WTC11 (cell line): ENCODE measurements at regions not wholly inside any gene's neighbourhood (a gene's known extent, or its start where the extent isn't known, plus 50 kb on each side); places are given as distances from the start of the nearest gene placed in this dataset.

Source experiments
- ATAC-seq: fragments of 200-7000 bp; cut with Tn5 transposase; 2 replicates; pipeline ENCODE4 v1.10.0; 2021; ENCODE audit warnings: mild to moderate bottlenecking, moderate library complexity
- CTCF ChIA-PET: fragments of 300-600 bp; sonication (Branson Sonifier 250); formaldehyde crosslinking; loops from one replicate; lab custom pipeline; 2021; ENCODE audit warnings: antibody characterized with exemption; lab: Charles Lee
- POLR2A ChIA-PET: fragments of 350-600 bp; sonication (Branson Sonifier 250); formaldehyde crosslinking; loops from one replicate; lab custom pipeline; 2021; ENCODE audit warnings: antibody characterized with exemption; lab: Charles Lee
- DNase-seq: peaks from one replicate; pipeline ENCODE4 v3.0.0; 2021; ENCODE audit warnings: low spot score
- H3K27ac Mint-ChIP-seq: 2 replicates; pipeline ENCODE4 v1.8.0; 2021; ENCODE audit warnings: mixed read lengths
- H3K27me3 Mint-ChIP-seq: 2 replicates; pipeline ENCODE4 v1.8.0; 2021; ENCODE audit warnings: low read depth, mild to moderate bottlenecking, moderate library complexity, mixed read lengths
- H3K36me3 Mint-ChIP-seq: 2 replicates; pipeline ENCODE4 v1.8.0; 2021; ENCODE audit warnings: mixed read lengths
- H3K4me1 Mint-ChIP-seq: 2 replicates; pipeline ENCODE4 v1.8.0; 2022; ENCODE audit warnings: mixed read lengths
- H3K4me3 Mint-ChIP-seq: 2 replicates; pipeline ENCODE4 v1.8.0; 2021; ENCODE audit warnings: mild to moderate bottlenecking, moderate library complexity, mixed read lengths
- H3K9me3 Mint-ChIP-seq: 2 replicates; pipeline ENCODE4 v1.8.0; 2021; ENCODE audit warnings: mixed read lengths
- EMX1 ChIP-seq: fragments of 250-450 bp; sonication (Bioruptor Pico); IDR thresholded peaks from 2 replicates; pipeline ENCODE4 v1.8.0; 2021; ENCODE audit warnings: mild to moderate bottlenecking
- ESRRA ChIP-seq: sonication (generic); formaldehyde crosslinking; IDR thresholded peaks from 2 replicates; pipeline ENCODE4 v1.8.1; 2022; ENCODE audit warnings: mild to moderate bottlenecking, missing genetic modification reagents, borderline replicate concordance
- ETV6 ChIP-seq: sonication (generic); formaldehyde crosslinking; IDR thresholded peaks from 2 replicates; pipeline ENCODE4 v1.8.1; 2022; ENCODE audit warnings: mild to moderate bottlenecking, missing genetic modification reagents
- FOXK1 ChIP-seq: sonication (generic); formaldehyde crosslinking; IDR thresholded peaks from 2 replicates; pipeline ENCODE4 v1.8.0; 2022; ENCODE audit warnings: mild to moderate bottlenecking, moderate library complexity, missing genetic modification reagents
- GABPB1 ChIP-seq: sonication (generic); formaldehyde crosslinking; IDR thresholded peaks from 2 replicates; pipeline ENCODE4 v1.8.1; 2023; ENCODE audit warnings: mild to moderate bottlenecking, missing genetic modification reagents
- IRF2 ChIP-seq: sonication (generic); formaldehyde crosslinking; IDR thresholded peaks from 2 replicates; pipeline ENCODE4 v1.8.0; 2022; ENCODE audit warnings: low read depth, missing genetic modification reagents, borderline replicate concordance
- JAZF1 ChIP-seq: fragments of 250-450 bp; sonication (Bioruptor Pico); IDR thresholded peaks from 2 replicates; pipeline ENCODE4 v1.9.0; 2021; ENCODE audit warnings: moderate library complexity, mild to moderate bottlenecking, inconsistent platforms
- JUN ChIP-seq: sonication (generic); formaldehyde crosslinking; IDR thresholded peaks from 2 replicates; pipeline ENCODE4 v1.8.0; 2023; ENCODE audit warnings: mild to moderate bottlenecking, missing genetic modification reagents
- KAT7 ChIP-seq: sonication (generic); formaldehyde crosslinking; IDR thresholded peaks from 2 replicates; pipeline ENCODE4 v1.8.1; 2023; ENCODE audit warnings: missing genetic modification reagents, mild to moderate bottlenecking, borderline replicate concordance
- MYBL2 ChIP-seq: sonication (generic); formaldehyde crosslinking; IDR thresholded peaks from 2 replicates; pipeline ENCODE4 v1.8.1; 2023; ENCODE audit warnings: mild to moderate bottlenecking, moderate library complexity, missing genetic modification reagents
- SOX15 ChIP-seq: fragments of 250-450 bp; sonication (Bioruptor Pico); IDR thresholded peaks from 2 replicates; pipeline ENCODE4 v1.9.0; 2021; ENCODE audit warnings: mild to moderate bottlenecking
- TEAD1 ChIP-seq: sonication (generic); formaldehyde crosslinking; IDR thresholded peaks from 2 replicates; pipeline ENCODE4 v1.8.0; 2022; ENCODE audit warnings: mild to moderate bottlenecking, missing genetic modification reagents
- USF2 ChIP-seq: sonication (generic); formaldehyde crosslinking; IDR thresholded peaks from 2 replicates; pipeline ENCODE4 v1.8.1; 2023; ENCODE audit warnings: mild to moderate bottlenecking, missing genetic modification reagents, moderate library complexity
- ZNF138 ChIP-seq: sonication (generic); formaldehyde crosslinking; conservative IDR thresholded peaks from 2 replicates; pipeline ENCODE4 v1.8.1; 2022; ENCODE audit warnings: mild to moderate bottlenecking, moderate library complexity, missing genetic modification reagents
- ZNF317 ChIP-seq: sonication (generic); formaldehyde crosslinking; IDR thresholded peaks from 2 replicates; pipeline ENCODE4 v1.8.1; 2023; ENCODE audit warnings: low read depth, mild to moderate bottlenecking, moderate library complexity, missing genetic modification reagents, borderline replicate concordance
- TF ChIP-seq, protein P1 (sequence below): sonication (generic); formaldehyde crosslinking; IDR thresholded peaks from 2 replicates; pipeline ENCODE4 v1.8.0; 2022; ENCODE audit warnings: mild to moderate bottlenecking, missing genetic modification reagents
- TF ChIP-seq, protein P2 (sequence below): sonication (generic); formaldehyde crosslinking; IDR thresholded peaks from 2 replicates; pipeline ENCODE4 v1.8.0; 2022; ENCODE audit warnings: missing genetic modification reagents
- TF ChIP-seq, protein P3 (sequence below): sonication (generic); formaldehyde crosslinking; IDR thresholded peaks from 2 replicates; pipeline ENCODE4 v1.8.1; 2023; ENCODE audit warnings: mild to moderate bottlenecking, missing genetic modification reagents, borderline replicate concordance
- TF ChIP-seq, protein P4 (sequence below): sonication (generic); formaldehyde crosslinking; IDR thresholded peaks from 2 replicates; pipeline ENCODE4 v1.8.0; 2022; ENCODE audit warnings: mild to moderate bottlenecking, missing genetic modification reagents
- TF ChIP-seq, protein P5 (sequence below): sonication (generic); formaldehyde crosslinking; IDR thresholded peaks from 2 replicates; pipeline ENCODE4 v1.8.1; 2022; ENCODE audit warnings: low read depth, missing genetic modification reagents, borderline replicate concordance

- Mint-ChIP-seq H3K4me3 (no peak overlapping the region), H3K36me3 (peaks cover 8% of the 10 kb centered on the region), H3K9me3 (peaks cover 16% of the 10 kb centered on the region), H3K4me1 (no peaks in the 10 kb centered on the region), H3K27me3 (no peaks in the 10 kb centered on the region), H3K27ac (no peak overlapping the region)
- ChIA-PET CTCF (no interaction called here), POLR2A (no interaction called here)
- TF ChIP-seq ZNF317 (CRISPR knock-in tag) = no peak
- no peak for TF ChIP-seq JUN (CRISPR knock-in tag)
- no peak for TF ChIP-seq JAZF1 (CRISPR knock-in tag)
- TF ChIP-seq, protein P1, sequence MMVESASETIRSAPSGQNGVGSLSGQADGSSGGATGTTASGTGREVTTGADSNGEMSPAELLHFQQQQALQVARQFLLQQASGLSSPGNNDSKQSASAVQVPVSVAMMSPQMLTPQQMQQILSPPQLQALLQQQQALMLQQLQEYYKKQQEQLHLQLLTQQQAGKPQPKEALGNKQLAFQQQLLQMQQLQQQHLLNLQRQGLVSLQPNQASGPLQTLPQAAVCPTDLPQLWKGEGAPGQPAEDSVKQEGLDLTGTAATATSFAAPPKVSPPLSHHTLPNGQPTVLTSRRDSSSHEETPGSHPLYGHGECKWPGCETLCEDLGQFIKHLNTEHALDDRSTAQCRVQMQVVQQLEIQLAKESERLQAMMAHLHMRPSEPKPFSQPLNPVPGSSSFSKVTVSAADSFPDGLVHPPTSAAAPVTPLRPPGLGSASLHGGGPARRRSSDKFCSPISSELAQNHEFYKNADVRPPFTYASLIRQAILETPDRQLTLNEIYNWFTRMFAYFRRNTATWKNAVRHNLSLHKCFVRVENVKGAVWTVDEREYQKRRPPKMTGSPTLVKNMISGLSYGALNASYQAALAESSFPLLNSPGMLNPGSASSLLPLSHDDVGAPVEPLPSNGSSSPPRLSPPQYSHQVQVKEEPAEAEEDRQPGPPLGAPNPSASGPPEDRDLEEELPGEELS (CRISPR knock-in tag) = no peak
- TF ChIP-seq MYBL2 (CRISPR knock-in tag) = no peak
- TF ChIP-seq, protein P2, sequence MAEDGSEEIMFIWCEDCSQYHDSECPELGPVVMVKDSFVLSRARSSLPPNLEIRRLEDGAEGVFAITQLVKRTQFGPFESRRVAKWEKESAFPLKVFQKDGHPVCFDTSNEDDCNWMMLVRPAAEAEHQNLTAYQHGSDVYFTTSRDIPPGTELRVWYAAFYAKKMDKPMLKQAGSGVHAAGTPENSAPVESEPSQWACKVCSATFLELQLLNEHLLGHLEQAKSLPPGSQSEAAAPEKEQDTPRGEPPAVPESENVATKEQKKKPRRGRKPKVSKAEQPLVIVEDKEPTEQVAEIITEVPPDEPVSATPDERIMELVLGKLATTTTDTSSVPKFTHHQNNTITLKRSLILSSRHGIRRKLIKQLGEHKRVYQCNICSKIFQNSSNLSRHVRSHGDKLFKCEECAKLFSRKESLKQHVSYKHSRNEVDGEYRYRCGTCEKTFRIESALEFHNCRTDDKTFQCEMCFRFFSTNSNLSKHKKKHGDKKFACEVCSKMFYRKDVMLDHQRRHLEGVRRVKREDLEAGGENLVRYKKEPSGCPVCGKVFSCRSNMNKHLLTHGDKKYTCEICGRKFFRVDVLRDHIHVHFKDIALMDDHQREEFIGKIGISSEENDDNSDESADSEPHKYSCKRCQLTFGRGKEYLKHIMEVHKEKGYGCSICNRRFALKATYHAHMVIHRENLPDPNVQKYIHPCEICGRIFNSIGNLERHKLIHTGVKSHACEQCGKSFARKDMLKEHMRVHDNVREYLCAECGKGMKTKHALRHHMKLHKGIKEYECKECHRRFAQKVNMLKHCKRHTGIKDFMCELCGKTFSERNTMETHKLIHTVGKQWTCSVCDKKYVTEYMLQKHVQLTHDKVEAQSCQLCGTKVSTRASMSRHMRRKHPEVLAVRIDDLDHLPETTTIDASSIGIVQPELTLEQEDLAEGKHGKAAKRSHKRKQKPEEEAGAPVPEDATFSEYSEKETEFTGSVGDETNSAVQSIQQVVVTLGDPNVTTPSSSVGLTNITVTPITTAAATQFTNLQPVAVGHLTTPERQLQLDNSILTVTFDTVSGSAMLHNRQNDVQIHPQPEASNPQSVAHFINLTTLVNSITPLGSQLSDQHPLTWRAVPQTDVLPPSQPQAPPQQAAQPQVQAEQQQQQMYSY (CRISPR knock-in tag) = no peak
- no peak for TF ChIP-seq ETV6
- TF ChIP-seq, protein P3, sequence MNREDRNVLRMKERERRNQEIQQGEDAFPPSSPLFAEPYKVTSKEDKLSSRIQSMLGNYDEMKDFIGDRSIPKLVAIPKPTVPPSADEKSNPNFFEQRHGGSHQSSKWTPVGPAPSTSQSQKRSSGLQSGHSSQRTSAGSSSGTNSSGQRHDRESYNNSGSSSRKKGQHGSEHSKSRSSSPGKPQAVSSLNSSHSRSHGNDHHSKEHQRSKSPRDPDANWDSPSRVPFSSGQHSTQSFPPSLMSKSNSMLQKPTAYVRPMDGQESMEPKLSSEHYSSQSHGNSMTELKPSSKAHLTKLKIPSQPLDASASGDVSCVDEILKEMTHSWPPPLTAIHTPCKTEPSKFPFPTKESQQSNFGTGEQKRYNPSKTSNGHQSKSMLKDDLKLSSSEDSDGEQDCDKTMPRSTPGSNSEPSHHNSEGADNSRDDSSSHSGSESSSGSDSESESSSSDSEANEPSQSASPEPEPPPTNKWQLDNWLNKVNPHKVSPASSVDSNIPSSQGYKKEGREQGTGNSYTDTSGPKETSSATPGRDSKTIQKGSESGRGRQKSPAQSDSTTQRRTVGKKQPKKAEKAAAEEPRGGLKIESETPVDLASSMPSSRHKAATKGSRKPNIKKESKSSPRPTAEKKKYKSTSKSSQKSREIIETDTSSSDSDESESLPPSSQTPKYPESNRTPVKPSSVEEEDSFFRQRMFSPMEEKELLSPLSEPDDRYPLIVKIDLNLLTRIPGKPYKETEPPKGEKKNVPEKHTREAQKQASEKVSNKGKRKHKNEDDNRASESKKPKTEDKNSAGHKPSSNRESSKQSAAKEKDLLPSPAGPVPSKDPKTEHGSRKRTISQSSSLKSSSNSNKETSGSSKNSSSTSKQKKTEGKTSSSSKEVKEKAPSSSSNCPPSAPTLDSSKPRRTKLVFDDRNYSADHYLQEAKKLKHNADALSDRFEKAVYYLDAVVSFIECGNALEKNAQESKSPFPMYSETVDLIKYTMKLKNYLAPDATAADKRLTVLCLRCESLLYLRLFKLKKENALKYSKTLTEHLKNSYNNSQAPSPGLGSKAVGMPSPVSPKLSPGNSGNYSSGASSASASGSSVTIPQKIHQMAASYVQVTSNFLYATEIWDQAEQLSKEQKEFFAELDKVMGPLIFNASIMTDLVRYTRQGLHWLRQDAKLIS = no peak
- TF ChIP-seq EMX1 (CRISPR knock-in tag) = no peak
- TF ChIP-seq, all 79 proteins: peak for 0
- ATAC-seq = no peak
- no peak for DNase-seq
Measured at GRCh38 chrX:39459952-39460351, 637.8 kb downstream of the BCOR start.

GRCh38 chrX:39460499-39460898, 637.3 kb downstream of the BCOR start:
- Mint-ChIP-seq H3K4me3 (no peak overlapping the region), H3K27ac (no peak overlapping the region), H3K9me3 (peaks cover 16% of the 10 kb centered on the region), H3K27me3 (no peaks in the 10 kb centered on the region), H3K4me1 (no peaks in the 10 kb centered on the region), H3K36me3 (peaks cover 8% of the 10 kb centered on the region)
- no peak for ATAC-seq
- ChIA-PET CTCF (no interaction called here), POLR2A (no interaction called here)
- no peak for TF ChIP-seq USF2 (CRISPR knock-in tag)
- no peak for TF ChIP-seq ZNF317 (CRISPR knock-in tag)
- TF ChIP-seq JAZF1 (CRISPR knock-in tag) = no peak
- no peak for DNase-seq

DNA sequence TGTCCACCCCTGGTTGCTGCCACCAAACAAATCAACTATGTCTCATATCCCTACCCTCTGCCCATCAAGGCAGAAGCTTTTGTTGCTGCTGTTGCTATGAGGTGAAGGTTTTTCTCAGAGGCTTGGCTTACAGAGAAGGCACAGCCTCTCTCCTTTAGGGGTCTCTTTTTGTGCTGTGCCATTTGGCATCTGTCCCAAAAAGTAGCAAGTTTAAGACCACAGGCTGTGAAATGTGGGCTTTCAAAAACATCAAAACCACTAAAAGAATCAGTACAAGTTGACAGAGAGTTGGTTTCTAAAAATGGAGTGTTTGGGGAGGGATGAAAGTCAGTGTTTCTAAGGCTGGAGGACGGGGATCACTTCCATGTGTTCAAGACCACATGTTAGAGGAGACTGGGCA, 634.9 kb downstream of the BCOR start:
- Mint-ChIP-seq H3K27ac (no peak overlapping the region), H3K9me3 (peaks cover under 1% of the 10 kb centered on the region; the same call in 1 of the 2 replicates), H3K36me3 (no peaks in the 10 kb centered on the region), H3K4me1 (no peaks in the 10 kb centered on the region), H3K4me3 (no peak overlapping the region), H3K27me3 (no peaks in the 10 kb centered on the region)
- ChIA-PET CTCF (interaction anchor here (1.2 kb wide), 1 partner anchor 15 kb away, joined by 5 read pairs; no protein-coding TSS in a partner anchor), POLR2A (no interaction called here)
- ATAC-seq (no peak), DNase-seq (no peak)
- TF ChIP-seq JAZF1 (CRISPR knock-in tag) (no peak), IRF2 (no peak), TEAD1 (CRISPR knock-in tag) (no peak), SOX15 (CRISPR knock-in tag) (no peak), GABPB1 (no peak), FOXK1 (no peak), KAT7 (CRISPR knock-in tag) (no peak), ESRRA (CRISPR knock-in tag) (no peak), ZNF138 (CRISPR knock-in tag) (no peak)
- TF ChIP-seq, protein P4, sequence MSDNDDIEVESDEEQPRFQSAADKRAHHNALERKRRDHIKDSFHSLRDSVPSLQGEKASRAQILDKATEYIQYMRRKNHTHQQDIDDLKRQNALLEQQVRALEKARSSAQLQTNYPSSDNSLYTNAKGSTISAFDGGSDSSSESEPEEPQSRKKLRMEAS (CRISPR knock-in tag) = no peak
- TF ChIP-seq, protein P5, sequence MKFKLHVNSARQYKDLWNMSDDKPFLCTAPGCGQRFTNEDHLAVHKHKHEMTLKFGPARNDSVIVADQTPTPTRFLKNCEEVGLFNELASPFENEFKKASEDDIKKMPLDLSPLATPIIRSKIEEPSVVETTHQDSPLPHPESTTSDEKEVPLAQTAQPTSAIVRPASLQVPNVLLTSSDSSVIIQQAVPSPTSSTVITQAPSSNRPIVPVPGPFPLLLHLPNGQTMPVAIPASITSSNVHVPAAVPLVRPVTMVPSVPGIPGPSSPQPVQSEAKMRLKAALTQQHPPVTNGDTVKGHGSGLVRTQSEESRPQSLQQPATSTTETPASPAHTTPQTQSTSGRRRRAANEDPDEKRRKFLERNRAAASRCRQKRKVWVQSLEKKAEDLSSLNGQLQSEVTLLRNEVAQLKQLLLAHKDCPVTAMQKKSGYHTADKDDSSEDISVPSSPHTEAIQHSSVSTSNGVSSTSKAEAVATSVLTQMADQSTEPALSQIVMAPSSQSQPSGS (CRISPR knock-in tag) = no peak
